ENCODE measurements at regions not wholly inside any gene's neighbourhood (a gene's known extent, or its start where the extent isn't known, plus 50 kb on each side); places are given as distances from the start of the nearest gene placed in this dataset.

DNA sequence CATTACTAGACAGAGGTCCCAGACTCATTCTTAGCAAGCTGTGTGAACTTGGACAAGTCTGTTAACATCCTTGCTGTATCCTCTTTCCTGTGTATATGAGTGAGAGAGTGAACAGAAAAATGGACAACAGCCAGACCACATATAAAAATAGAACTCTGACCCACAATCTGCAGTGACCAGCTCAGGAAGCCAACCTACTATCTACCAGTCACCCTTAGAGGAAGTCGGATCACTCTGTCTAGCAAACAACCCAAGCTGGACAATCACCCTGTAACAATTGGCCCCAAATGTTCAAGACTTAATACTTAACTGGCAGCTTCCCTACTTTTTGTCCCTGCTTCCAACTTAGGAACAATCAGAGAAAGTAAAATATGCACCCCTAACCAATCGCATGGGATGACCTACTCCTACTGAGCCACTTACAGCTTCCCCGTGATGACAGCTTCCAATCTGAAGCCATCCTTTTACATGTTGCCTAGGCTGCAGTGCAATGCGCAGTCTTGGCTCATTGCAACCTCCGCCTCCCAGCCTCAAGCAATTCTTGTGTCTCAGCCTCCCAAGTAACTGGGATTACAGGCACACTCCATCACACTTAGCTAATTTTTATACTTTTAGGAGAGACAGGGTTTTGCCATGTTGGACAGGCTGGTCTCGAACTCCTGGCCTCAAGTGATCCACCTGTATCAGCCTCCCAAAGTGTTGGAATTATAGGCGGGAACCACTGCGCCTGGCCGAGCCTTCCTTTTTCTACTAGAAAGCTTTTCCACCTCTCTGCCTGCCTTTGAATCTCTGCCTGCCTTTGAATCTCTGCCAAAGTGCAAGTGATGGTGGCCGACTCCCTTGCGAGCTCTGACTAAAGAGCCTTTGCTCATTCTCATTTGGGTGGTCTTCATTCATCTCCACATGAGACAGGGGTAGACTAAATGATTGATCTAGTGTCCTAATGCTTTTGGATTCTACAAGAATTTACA is 158.3 kb upstream of the NDUFV2 start (continued):
- TF ChIP-seq HNRNPK (IDR thresholded peaks at IDR 0.05; ENCODE audit: low read depth, low read length, poor library complexity, severe bottlenecking) (no peak), ZNF232 (CRISPR knock-in tag; IDR thresholded peaks at IDR 0.05) (no peak), ZNF311 (CRISPR knock-in tag; IDR thresholded peaks at IDR 0.05) (no peak), ZNF644 (tag; IDR thresholded peaks at IDR 0.05; ENCODE audit: low read depth) (no peak), HDAC8 (tag; IDR thresholded peaks at IDR 0.05) (no peak), RBM17 (IDR thresholded peaks at IDR 0.05; ENCODE audit: borderline replicate concordance, low read depth, low read length) (no peak), ZNF561 (CRISPR knock-in tag; conservative IDR thresholded peaks at IDR 0.05) (no peak), ZNF79 (CRISPR knock-in tag; IDR thresholded peaks at IDR 0.05; ENCODE audit: low read depth) (no peak), NFE2 (IDR thresholded peaks at IDR 0.05; ENCODE audit: low read depth) (no peak; the same call in 1 of the 2 replicates), SREBF1 (IDR thresholded peaks at IDR 0.05; ENCODE audit: borderline replicate concordance, low read depth, low read length) (no peak), ZC3H11A (IDR thresholded peaks at IDR 0.05; ENCODE audit: low read depth, low read length) (no peak), ILF3 (IDR thresholded peaks at IDR 0.05; ENCODE audit: borderline replicate concordance) (no peak), BDP1 (IDR thresholded peaks at IDR 0.05; ENCODE audit: insufficient read depth, insufficient read length) (no peak), ZBTB8A (IDR thresholded peaks at IDR 0.05; ENCODE audit: partially characterized antibody) (no peak), HNRNPLL (IDR thresholded peaks at IDR 0.05; ENCODE audit: low read depth, low read length, poor library complexity, severe bottlenecking) (no peak), FOS (IDR thresholded peaks at IDR 0.05; ENCODE audit: extremely low read depth, insufficient read length) (no peak), CHCHD3 (CRISPR knock-in tag; IDR thresholded peaks at IDR 0.05) (no peak), KDM2B (CRISPR knock-in tag; IDR thresholded peaks at IDR 0.05) (no peak), FIP1L1 (IDR thresholded peaks at IDR 0.05; ENCODE audit: low read depth, low read length, poor library complexity, severe bottlenecking) (no peak), ZNF124 (CRISPR knock-in tag; IDR thresholded peaks at IDR 0.05) (no peak), ETV1 (tag; conservative IDR thresholded peaks at IDR 0.05; ENCODE audit: low read depth) (peak; percentile 75), CCNT2 (IDR thresholded peaks at IDR 0.05; ENCODE audit: borderline replicate concordance, extremely low read depth, insufficient read length, low read depth, low read length) (peak; percentile 39)
- TF ChIP-seq, protein P1, sequence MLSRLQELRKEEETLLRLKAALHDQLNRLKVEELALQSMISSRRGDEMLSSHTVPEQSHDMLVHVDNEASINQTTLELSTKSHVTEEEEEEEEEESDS (CRISPR knock-in tag; IDR thresholded peaks at IDR 0.05): no peak
- TF ChIP-seq, protein P2, sequence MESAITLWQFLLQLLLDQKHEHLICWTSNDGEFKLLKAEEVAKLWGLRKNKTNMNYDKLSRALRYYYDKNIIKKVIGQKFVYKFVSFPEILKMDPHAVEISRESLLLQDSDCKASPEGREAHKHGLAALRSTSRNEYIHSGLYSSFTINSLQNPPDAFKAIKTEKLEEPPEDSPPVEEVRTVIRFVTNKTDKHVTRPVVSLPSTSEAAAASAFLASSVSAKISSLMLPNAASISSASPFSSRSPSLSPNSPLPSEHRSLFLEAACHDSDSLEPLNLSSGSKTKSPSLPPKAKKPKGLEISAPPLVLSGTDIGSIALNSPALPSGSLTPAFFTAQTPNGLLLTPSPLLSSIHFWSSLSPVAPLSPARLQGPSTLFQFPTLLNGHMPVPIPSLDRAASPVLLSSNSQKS (CRISPR knock-in tag; IDR thresholded peaks at IDR 0.05): no peak
- TF ChIP-seq, protein P3, sequence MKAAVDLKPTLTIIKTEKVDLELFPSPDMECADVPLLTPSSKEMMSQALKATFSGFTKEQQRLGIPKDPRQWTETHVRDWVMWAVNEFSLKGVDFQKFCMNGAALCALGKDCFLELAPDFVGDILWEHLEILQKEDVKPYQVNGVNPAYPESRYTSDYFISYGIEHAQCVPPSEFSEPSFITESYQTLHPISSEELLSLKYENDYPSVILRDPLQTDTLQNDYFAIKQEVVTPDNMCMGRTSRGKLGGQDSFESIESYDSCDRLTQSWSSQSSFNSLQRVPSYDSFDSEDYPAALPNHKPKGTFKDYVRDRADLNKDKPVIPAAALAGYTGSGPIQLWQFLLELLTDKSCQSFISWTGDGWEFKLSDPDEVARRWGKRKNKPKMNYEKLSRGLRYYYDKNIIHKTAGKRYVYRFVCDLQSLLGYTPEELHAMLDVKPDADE (conservative IDR thresholded peaks at IDR 0.05; ENCODE audit: control insufficient read depth, low read depth, low read length): no peak
- TF ChIP-seq, protein P4, sequence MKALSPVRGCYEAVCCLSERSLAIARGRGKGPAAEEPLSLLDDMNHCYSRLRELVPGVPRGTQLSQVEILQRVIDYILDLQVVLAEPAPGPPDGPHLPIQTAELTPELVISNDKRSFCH (CRISPR knock-in tag; IDR thresholded peaks at IDR 0.05): no peak
- TF ChIP-seq, protein P4 (tag; IDR thresholded peaks at IDR 0.05): peak; percentile 20; the same call in 1 of the 2 replicates

Measured in K562 (cell line).